Heart left ventricle (tissue), 16 donors: ENCODE measurements at regions not wholly inside any gene's neighbourhood (a gene's known extent, or its start where the extent isn't known, plus 50 kb on each side); places are given as distances from the start of the nearest gene placed in this dataset.

Experiments
- ATAC-seq, 4 donors: fragments of 200-7000 bp; cut with Tn5 transposase; one replicate each; pipeline ENCODE4 v1.9.1; 2020 to 2022; ENCODE audit warnings: moderate library complexity in 4 of 4, mild to moderate bottlenecking in 3 of 4, moderate number of reproducible peaks in 1 of 4
- DNase-seq, 5 donors: peaks; one replicate each; pipeline ENCODE4 v3.0.0-alpha.2; 2020
- H3K27ac ChIP-seq, 12 donors: fragments of 200-600 bp; sonication (generic) in 4 of 12; one replicate each; pipeline versions ENCODE4 v1.5.0 to v1.8.0; 2016 to 2022; ENCODE audit warnings: mild to moderate bottlenecking in 2 of 12
- H3K27me3 ChIP-seq, 9 donors: fragments of 200-600 bp; sonication (generic) in 2 of 9; one replicate each; pipeline versions ENCODE4 v1.5.1 to v1.8.0; 2016 to 2022; ENCODE audit warnings: mild to moderate bottlenecking in 3 of 9
- H3K36me3 ChIP-seq, 9 donors: fragments of 200-600 bp; sonication (generic) in 2 of 9; one replicate each; pipeline versions ENCODE4 v1.5.0 to v1.8.0; 2018 to 2022; ENCODE audit warnings: mild to moderate bottlenecking in 2 of 9
- H3K4me1 ChIP-seq, 12 donors: fragments of 200-600 bp; sonication (generic) in 4 of 12; one replicate each; pipeline versions ENCODE4 v1.5.0 to v1.8.0; 2016 to 2022; ENCODE audit warnings: mild to moderate bottlenecking in 3 of 12
- H3K4me3 ChIP-seq, 12 donors: fragments of 200-600 bp; sonication (generic) in 4 of 12; one replicate each; pipeline versions ENCODE4 v1.5.0 to v1.8.0; 2017 to 2022; ENCODE audit warnings: mild to moderate bottlenecking in 9 of 12, moderate library complexity in 4 of 12
- H3K9me3 ChIP-seq, 12 donors: fragments of 200-600 bp; sonication (generic) in 4 of 12; one replicate each; pipeline versions ENCODE4 v1.5.0 to v1.8.0; 2016 to 2022; ENCODE audit warnings: mild to moderate bottlenecking in 1 of 12
- POLR2A ChIP-seq, 2 donors: fragments of 450-650 bp; IDR thresholded peaks; one replicate each; pipeline ENCODE4 v1.6.1; 2017; ENCODE audit warnings: antibody characterized with exemption in 2 of 2, mild to moderate bottlenecking in 2 of 2, moderate library complexity in 2 of 2
- WGBS, 4 donors: extraction: QIAGEN DNeasy Blood & Tissue Kit in 2 of 4; methylation state at CpG; one replicate each; pipeline versions ENCODE4 v1.1.5 to v1.1.7; 2013 to 2018; 5-methylcytosine and 5-hydroxymethylcytosine counted together
- intact Hi-C, 10 donors: fragments of 100-400 bp; cut with DNase I; formaldehyde crosslinking; loops; one replicate each; pipeline versions ENCODE4 v1.11.1 to v1.14.2; 2022
- TF ChIP-seq, protein P1 (sequence below), 12 donors: fragments of 200-600 bp; sonication (generic) in 4 of 12; IDR thresholded peaks; one replicate each; pipeline versions ENCODE4 v1.5.0 to v1.8.0; 2018 to 2022; ENCODE audit warnings: antibody characterized with exemption in 12 of 12, mild to moderate bottlenecking in 5 of 12
- donor health status: ischemic (EF 13 %, LVEDD 7.1; RV severe dilation, severe dysfunction).
- donor health status: healthy with polysubstance abuse.
- donor health status: DM: no; HTN: yes; CAD: no.
- donor health status: DM: no; HTN: no; CAD: no.
- donor health status: ischemic (EF 25% LVEDD 6.9; RV normal size, moderate dysfunction).
- donor health status: ischemic (EF 25% LVEDD 5.7; RV mildly dilated, moderate dysfunction).
- donor health status: healthy.
- donor health status: DM: yes; HTN: yes; CAD: no.
- donor health status: ischemic (EF 35%, LVEDD 5.7; RV mildly dilated, moderate dysfunction).
- donor health status: nonischemic (EF 11% LVEDD 7.7; RV severe dilation, severe dysfunction).
- donor health status: DM: yes; HTN: yes; CAD: no.
- donor health status: PGD.
- donor health status: ischemic (EF 29% LVEDD 5.4; RV normal size, mild dysfunction).
- donor health status: nonischemic (EF 23%, LVEDD 6.1; RV moderate dilation, normal function).

DNA sequence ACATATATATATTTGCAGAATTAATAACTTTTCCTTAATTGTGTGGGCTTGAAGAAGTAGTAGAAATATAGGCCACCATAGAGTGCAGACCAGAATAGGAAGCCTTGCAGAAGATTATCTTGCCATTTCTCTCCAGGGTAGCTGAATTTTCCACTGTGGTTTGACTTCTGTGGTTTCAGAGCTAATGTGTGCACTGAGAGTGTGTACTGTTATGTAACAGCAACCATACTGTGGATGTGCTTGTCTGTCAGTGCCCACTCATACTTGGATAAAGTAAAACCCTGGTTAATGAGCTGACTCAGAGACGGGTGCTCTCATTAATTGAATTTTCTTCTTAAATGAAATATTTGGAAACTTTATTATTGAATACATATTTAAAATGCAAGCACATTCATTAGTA, 57.2 kb downstream of the CEP43 start:
- H3K4me1 ChIP-seq, result no peaks in the 10 kb centered on the region
- no peaks in the 10 kb centered on the region for H3K36me3 ChIP-seq
- H3K4me3 ChIP-seq, result no peak overlapping the region
- DNase-seq, result no peak
- 90 to 94% (median 91%) methylated on average over 1 of the region's 1 CpG for WGBS, 4 donors
- intact Hi-C loops, result no loop called here
- no peak for ATAC-seq
- TF ChIP-seq POLR2A (IDR thresholded peaks at IDR 0.05), result no peak
- TF ChIP-seq, protein P1, sequence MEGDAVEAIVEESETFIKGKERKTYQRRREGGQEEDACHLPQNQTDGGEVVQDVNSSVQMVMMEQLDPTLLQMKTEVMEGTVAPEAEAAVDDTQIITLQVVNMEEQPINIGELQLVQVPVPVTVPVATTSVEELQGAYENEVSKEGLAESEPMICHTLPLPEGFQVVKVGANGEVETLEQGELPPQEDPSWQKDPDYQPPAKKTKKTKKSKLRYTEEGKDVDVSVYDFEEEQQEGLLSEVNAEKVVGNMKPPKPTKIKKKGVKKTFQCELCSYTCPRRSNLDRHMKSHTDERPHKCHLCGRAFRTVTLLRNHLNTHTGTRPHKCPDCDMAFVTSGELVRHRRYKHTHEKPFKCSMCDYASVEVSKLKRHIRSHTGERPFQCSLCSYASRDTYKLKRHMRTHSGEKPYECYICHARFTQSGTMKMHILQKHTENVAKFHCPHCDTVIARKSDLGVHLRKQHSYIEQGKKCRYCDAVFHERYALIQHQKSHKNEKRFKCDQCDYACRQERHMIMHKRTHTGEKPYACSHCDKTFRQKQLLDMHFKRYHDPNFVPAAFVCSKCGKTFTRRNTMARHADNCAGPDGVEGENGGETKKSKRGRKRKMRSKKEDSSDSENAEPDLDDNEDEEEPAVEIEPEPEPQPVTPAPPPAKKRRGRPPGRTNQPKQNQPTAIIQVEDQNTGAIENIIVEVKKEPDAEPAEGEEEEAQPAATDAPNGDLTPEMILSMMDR (IDR thresholded peaks at IDR 0.05), result no peak
- no peaks in the 10 kb centered on the region for H3K9me3 ChIP-seq
- H3K27ac ChIP-seq, result no peak overlapping the region
- no peaks in the 10 kb centered on the region for H3K27me3 ChIP-seq

DNA sequence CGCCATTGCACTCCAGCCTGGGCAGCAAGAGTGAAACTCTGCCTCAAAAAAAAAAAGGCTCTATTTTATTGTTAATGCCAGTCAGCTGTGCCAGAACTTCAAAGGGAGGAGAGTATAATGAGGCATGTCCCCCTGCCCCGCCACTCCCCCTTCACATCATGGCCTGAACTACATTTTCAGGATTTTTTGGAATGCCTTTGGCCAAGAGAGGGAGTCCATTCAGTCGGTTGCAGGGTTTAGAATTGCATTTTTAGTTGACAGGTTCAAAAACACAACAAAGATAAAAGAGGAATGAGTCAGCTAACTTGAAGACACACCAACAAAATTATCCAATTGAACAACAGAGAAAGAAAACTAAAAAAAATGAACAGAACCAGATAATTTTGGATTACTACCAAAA, 59.1 kb downstream of the CEP43 start:
- ATAC-seq (no peak), DNase-seq (no peak)
- TF ChIP-seq, protein P1 (IDR thresholded peaks at IDR 0.05), result no peak
- TF ChIP-seq POLR2A (IDR thresholded peaks at IDR 0.05), result no peak
- no peaks in the 10 kb centered on the region for H3K36me3 ChIP-seq
- intact Hi-C loops, result no loop called here
- H3K27ac ChIP-seq, result no peak overlapping the region
- no peaks in the 10 kb centered on the region for H3K9me3 ChIP-seq
- no peaks in the 10 kb centered on the region for H3K27me3 ChIP-seq
- no peaks in the 10 kb centered on the region for H3K4me1 ChIP-seq
- no peak overlapping the region for H3K4me3 ChIP-seq
- WGBS, 4 donors, result 72 to 77% (median 73%) methylated on average over 3 of the region's 3 CpGs
